HEK293T (cell line): ENCODE measurements at regions not wholly inside any gene's neighbourhood (a gene's known extent, or its start where the extent isn't known, plus 50 kb on each side); places are given as distances from the start of the nearest gene placed in this dataset.

Source experiments
- CTCF ChIA-PET: fragments of 350-600 bp; formaldehyde crosslinking; extraction: SDS; loops from one replicate; lab custom pipeline; 2021; ENCODE audit warnings: antibody characterized with exemption, inconsistent platforms; lab: Yijun Ruan, JAX
- POLR2A ChIA-PET: fragments of 350-600 bp; formaldehyde crosslinking; extraction: SDS; loops from one replicate; lab custom pipeline; 2020; ENCODE audit warnings: antibody characterized with exemption, inconsistent platforms; lab: Yijun Ruan, JAX
- DNase-seq: peaks from one replicate; pipeline ENCODE4 v3.0.0; 2012; ENCODE audit warnings: mixed read lengths; ENCODE audit errors: extremely low spot score
- ARNT ChIP-seq: fragments of 450-650 bp; IDR thresholded peaks from 2 replicates; pipeline ENCODE4 v1.6.1; 2017; ENCODE audit warnings: mild to moderate bottlenecking
- BHLHE40 ChIP-seq: fragments of 450-650 bp; IDR thresholded peaks from 2 replicates; pipeline ENCODE4 v1.6.1; 2016; ENCODE audit warnings: mild to moderate bottlenecking, moderate library complexity, borderline replicate concordance
- CTBP1 ChIP-seq: fragments of 450-650 bp; IDR thresholded peaks from 2 replicates; pipeline ENCODE4 v1.6.1; 2016; ENCODE audit warnings: borderline replicate concordance
- ELF4 ChIP-seq: fragments of 450-650 bp; IDR thresholded peaks from 2 replicates; pipeline ENCODE4 v1.6.1; 2017; ENCODE audit warnings: antibody characterized with exemption
- FOXA1 ChIP-seq: fragments of 450-650 bp; IDR thresholded peaks from 2 replicates; pipeline ENCODE4 v1.6.1; 2016; ENCODE audit warnings: mild to moderate bottlenecking
- FOXK2 ChIP-seq: fragments of 450-650 bp; IDR thresholded peaks from 2 replicates; pipeline ENCODE4 v1.6.1; 2016; ENCODE audit warnings: mild to moderate bottlenecking
- FOXM1 ChIP-seq: fragments of 450-650 bp; IDR thresholded peaks from 2 replicates; pipeline ENCODE4 v1.6.1; 2017; ENCODE audit warnings: mild to moderate bottlenecking, borderline replicate concordance
- HDGF ChIP-seq: fragments of 450-650 bp; IDR thresholded peaks from 2 replicates; pipeline ENCODE4 v1.6.1; 2017; ENCODE audit warnings: antibody characterized with exemption, borderline replicate concordance
- L3MBTL2 ChIP-seq: fragments of 450-650 bp; conservative IDR thresholded peaks from 2 replicates; pipeline ENCODE4 v1.6.1; 2016; ENCODE audit warnings: mild to moderate bottlenecking
- LEF1 ChIP-seq: fragments of 450-650 bp; IDR thresholded peaks from 2 replicates; pipeline ENCODE4 v1.6.1; 2017; ENCODE audit warnings: mild to moderate bottlenecking, borderline replicate concordance
- NFRKB ChIP-seq: fragments of 450-650 bp; IDR thresholded peaks from 2 replicates; pipeline ENCODE4 v1.6.1; 2016; ENCODE audit warnings: mild to moderate bottlenecking, moderate library complexity
- SP1 ChIP-seq: fragments of 450-650 bp; IDR thresholded peaks from 2 replicates; pipeline ENCODE4 v1.6.1; 2017
- SUZ12 ChIP-seq: fragments of 450-650 bp; IDR thresholded peaks from 2 replicates; pipeline ENCODE4 v1.6.1; 2016; ENCODE audit warnings: mild to moderate bottlenecking
- TARDBP ChIP-seq: fragments of 450-650 bp; IDR thresholded peaks from 2 replicates; pipeline ENCODE4 v1.6.1; 2016
- ZNF384 ChIP-seq: fragments of 450-650 bp; IDR thresholded peaks from 2 replicates; pipeline ENCODE4 v1.6.1; 2016
- TF ChIP-seq, protein P1 (sequence below): fragments of 450-650 bp; IDR thresholded peaks from 2 replicates; pipeline ENCODE4 v1.6.1; 2016

DNA sequence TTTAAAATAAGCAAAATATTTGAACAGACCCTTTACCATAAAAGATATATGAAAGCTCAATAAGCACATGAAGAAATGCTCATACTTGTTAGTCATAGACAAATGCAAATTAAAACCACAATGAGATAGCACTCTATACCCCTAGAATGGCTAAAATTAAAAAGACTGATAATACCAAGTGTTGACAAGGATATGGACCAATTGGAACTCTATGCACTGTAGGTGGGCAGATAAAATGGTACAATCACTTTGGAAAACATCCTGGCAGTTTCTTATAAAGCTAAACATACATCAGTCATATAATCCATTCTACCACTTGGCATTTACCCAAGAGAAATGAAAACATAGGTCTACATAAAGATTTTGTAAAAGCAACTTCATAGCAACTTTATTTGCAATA, 293.0 kb upstream of the TLE3 start:
- no peak for DNase-seq
- CTCF ChIA-PET = no interaction called here
- POLR2A ChIA-PET = no interaction called here
- TF ChIP-seq CTBP1 (no peak), NFRKB (no peak)

DNA sequence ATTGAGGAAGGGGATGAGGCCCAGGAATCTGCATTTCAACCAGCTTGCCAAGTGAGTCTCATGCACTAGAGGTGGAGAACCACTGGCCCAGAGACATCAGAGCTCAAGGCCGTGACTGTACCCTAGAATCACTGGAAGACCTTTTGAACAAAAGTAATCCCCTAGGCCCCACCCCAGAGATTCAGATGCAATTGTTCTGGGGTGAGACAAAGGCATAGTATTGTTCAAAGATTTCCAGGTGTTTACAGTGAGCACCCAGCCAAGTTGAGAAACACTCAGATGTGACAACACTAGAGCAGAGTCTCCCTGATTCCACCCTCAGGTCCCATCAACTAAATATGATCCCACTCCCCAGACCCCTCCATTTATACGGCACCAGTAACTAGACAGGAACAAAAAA, 290.3 kb upstream of the TLE3 start:
- POLR2A ChIA-PET = no interaction called here
- DNase-seq = no peak
- TF ChIP-seq SP1 (no peak), ELF4 (no peak), BHLHE40 (no peak), FOXA1 (no peak), HDGF (no peak), L3MBTL2 (no peak), FOXM1 (no peak), SUZ12 (no peak), ARNT (no peak), CTBP1 (no peak), TARDBP (no peak), NFRKB (no peak), ZNF384 (no peak), LEF1 (no peak), FOXK2 (no peak)
- TF ChIP-seq, protein P1, sequence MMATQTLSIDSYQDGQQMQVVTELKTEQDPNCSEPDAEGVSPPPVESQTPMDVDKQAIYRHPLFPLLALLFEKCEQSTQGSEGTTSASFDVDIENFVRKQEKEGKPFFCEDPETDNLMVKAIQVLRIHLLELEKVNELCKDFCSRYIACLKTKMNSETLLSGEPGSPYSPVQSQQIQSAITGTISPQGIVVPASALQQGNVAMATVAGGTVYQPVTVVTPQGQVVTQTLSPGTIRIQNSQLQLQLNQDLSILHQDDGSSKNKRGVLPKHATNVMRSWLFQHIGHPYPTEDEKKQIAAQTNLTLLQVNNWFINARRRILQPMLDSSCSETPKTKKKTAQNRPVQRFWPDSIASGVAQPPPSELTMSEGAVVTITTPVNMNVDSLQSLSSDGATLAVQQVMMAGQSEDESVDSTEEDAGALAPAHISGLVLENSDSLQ = no peak
- CTCF ChIA-PET = interaction anchor here (0.7 kb wide), 2 partner anchors 21 to 79 kb away, joined by 3 to 4 read pairs; no protein-coding TSS in a partner anchor

DNA sequence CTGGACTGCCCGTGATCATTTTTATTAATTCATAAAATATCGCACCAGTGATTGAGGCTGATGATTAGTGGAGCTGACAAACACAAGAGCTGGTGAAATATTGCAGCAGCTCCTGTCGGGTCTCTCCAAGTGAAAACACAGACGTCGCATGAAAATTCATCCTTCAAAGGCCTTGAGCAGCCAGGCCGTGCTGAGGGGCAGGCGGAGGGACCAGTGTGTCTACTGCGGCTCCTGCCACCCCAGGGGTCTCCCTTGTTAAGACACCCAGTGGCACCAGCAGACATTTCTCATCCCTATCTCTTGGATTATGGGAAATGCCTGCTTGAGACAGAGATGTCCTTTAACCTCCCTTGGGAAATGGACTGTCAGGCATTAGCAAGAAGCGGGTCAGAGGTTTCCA, 289.4 kb upstream of the TLE3 start:
- CTCF ChIA-PET = no interaction called here
- no peak for TF ChIP-seq FOXK2
- TF ChIP-seq ZNF384 = no peak
- no peak for TF ChIP-seq BHLHE40
- TF ChIP-seq ELF4 = no peak
- no peak for TF ChIP-seq FOXA1
- POLR2A ChIA-PET = interaction anchor here (0.9 kb wide), 1 partner anchor 108 kb away, joined by 3 read pairs; no protein-coding TSS in a partner anchor
- no peak for DNase-seq

DNA sequence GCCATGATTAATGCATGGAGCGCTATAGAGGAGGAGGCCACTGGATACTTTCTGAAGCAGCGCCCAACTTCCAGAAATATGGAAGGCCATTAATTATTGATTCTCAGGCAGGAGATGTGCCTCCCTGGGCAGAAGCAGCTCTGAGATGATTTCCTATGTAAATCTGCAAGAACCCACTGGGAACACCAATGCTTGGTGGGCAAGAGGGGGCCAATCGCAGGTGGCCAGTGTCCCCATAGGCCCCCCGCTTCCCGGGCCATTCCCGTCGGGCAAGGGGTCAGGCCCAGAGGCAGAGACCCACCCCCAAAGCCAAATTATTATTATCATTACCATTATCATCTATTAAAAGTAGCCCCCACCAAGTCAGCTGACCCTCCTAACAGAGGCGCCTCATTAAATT, 288.0 kb upstream of the TLE3 start:
- ChIA-PET CTCF (no interaction called here), POLR2A (no interaction called here)
- DNase-seq = no peak
- TF ChIP-seq TARDBP = no peak
- no peak for TF ChIP-seq FOXA1
- no peak for TF ChIP-seq SP1
- TF ChIP-seq ELF4 = no peak
- no peak for TF ChIP-seq L3MBTL2
- no peak for TF ChIP-seq CTBP1
- TF ChIP-seq FOXM1 = no peak

DNA sequence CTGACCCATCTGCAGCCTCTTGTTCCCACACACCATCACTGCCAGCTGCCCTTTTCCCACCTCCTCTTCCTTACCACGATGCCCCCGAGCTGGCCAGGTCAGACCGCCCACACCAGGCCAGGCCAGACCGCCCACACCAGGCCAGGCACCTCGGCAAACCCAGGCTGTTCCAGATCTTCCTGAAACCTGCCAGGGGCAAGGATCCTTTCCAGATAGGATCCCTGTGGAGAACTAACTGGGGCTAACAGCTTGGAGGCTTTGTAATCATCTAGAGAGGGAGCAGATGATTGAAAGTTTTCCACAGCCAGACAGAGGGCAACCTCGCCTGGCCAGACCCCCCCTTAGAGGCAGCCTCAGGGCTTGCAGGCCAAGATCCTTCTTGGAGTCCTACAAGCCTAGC, 287.3 kb upstream of the TLE3 start:
- DNase-seq = no peak
- CTCF ChIA-PET = no interaction called here
- no peak for TF ChIP-seq HDGF
- no peak for TF ChIP-seq FOXM1
- no peak for TF ChIP-seq SP1
- TF ChIP-seq NFRKB = no peak
- no peak for TF ChIP-seq SUZ12
- no peak for TF ChIP-seq FOXK2
- TF ChIP-seq L3MBTL2 = no peak
- no peak for TF ChIP-seq FOXA1
- TF ChIP-seq, protein P1 = no peak
- no peak for TF ChIP-seq ZNF384
- POLR2A ChIA-PET = no interaction called here

DNA sequence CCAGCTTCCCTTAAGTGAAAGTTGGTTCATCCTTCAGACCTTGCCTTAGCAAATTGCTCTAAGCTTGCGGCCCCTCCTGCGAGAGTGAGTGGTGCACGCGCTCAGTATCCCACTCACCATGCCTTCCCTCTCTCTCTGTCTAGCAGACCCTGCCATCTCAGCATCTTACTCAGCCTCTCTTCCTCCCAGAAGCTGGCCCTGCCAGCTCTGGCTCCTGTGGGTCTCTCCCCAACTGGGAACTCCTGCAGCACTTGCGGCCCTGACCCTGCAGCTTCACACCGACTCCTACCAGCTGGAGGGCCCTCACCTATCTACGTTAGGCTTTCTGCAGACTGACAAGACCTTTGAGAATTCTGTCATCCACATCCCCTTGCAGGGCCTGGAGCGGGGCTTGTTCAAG, 286.1 kb upstream of the TLE3 start:
- DNase-seq = no peak
- POLR2A ChIA-PET = no interaction called here
- TF ChIP-seq FOXM1 (no peak), L3MBTL2 (no peak), ZNF384 (no peak), FOXK2 (no peak), HDGF (no peak), TARDBP (no peak), LEF1 (no peak), FOXA1 (no peak), BHLHE40 (no peak), CTBP1 (no peak), SUZ12 (no peak), ARNT (no peak), NFRKB (no peak), ELF4 (no peak), SP1 (no peak)
- TF ChIP-seq, protein P1 = no peak
- CTCF ChIA-PET = no interaction called here

DNA sequence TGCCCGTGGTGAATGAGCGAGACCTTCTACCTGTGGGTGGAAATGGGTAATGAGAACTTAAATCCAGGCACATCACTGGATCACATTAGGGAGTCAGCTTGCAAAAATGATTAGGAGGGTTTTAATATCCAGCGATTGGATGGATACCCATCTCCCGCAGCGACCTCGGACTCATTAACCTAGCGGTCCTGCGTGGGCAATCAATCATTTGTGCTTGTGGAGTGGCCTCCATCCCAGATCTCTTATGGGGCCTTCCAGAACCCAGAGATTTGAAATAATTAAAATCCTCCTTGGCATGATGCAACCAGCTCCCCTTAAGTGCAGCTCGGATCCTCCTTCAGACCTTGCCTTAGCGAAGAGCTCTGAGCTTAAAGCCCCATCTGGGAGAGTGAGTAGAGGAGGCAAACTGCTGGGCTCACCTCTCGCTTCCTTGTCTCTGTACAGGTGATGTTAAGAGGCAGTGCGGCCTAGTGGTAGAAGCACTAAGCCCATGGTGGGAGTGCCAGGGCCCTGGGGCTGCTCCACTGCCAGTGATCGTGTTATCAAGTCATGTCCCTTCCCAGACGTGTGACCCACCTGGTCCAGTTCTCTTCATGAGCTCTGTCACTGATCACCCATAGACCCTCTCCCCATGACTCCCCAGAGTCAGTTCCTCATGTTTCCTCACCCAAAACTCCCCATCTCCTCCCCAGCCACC, 285.2 kb upstream of the TLE3 start:
- CTCF ChIA-PET = no interaction called here
- TF ChIP-seq SP1 = no peak
- TF ChIP-seq HDGF = no peak
- no peak for TF ChIP-seq L3MBTL2
- TF ChIP-seq BHLHE40 = no peak
- no peak for TF ChIP-seq CTBP1
- TF ChIP-seq ELF4 = no peak
- no peak for TF ChIP-seq FOXM1
- no peak for TF ChIP-seq LEF1
- no peak for TF ChIP-seq SUZ12
- no peak for TF ChIP-seq FOXA1
- TF ChIP-seq ZNF384 = no peak
- TF ChIP-seq FOXK2 = no peak
- no peak for TF ChIP-seq TARDBP
- TF ChIP-seq, protein P1 = no peak
- TF ChIP-seq ARNT = no peak
- POLR2A ChIA-PET = no interaction called here
- no peak for DNase-seq
